NT2/D1 (cell line): ENCODE measurements at regions not wholly inside any gene's neighbourhood (a gene's known extent, or its start where the extent isn't known, plus 50 kb on each side); places are given as distances from the start of the nearest gene placed in this dataset.

Experiments
- DNase-seq: peaks from one replicate; pipeline ENCODE4 v3.0.0-alpha.2; 2011; ENCODE audit warnings: low read depth, low spot score
- H3K27me3 ChIP-seq: 2 replicates; pipeline ENCODE4 v1.6.0; 2011; ENCODE audit warnings: mild to moderate bottlenecking; ENCODE audit not compliant: insufficient read length, insufficient read depth
- H3K36me3 ChIP-seq: 2 replicates; pipeline ENCODE4 v1.6.1; 2011; ENCODE audit warnings: mild to moderate bottlenecking, low read length, mixed read lengths; ENCODE audit not compliant: insufficient read depth, insufficient read length
- H3K4me1 ChIP-seq: 2 replicates; pipeline ENCODE4 v1.5.1; 2011; ENCODE audit not compliant: insufficient read depth, insufficient read length
- H3K4me3 ChIP-seq: 2 replicates; pipeline ENCODE4 v1.5.1; 2011; ENCODE audit warnings: low read depth; ENCODE audit not compliant: insufficient read length
- H3K9ac ChIP-seq: 2 replicates; pipeline ENCODE4 v1.6.0; 2011; ENCODE audit warnings: low read depth; ENCODE audit not compliant: insufficient read length
- H3K9me3 ChIP-seq: 2 replicates; pipeline ENCODE4 v1.5.1; 2011; ENCODE audit warnings: mild to moderate bottlenecking, low read length; ENCODE audit not compliant: insufficient read depth
- SUZ12 ChIP-seq: IDR thresholded peaks from 2 replicates; pipeline ENCODE4 v1.6.1; 2011; ENCODE audit not compliant: insufficient read length, insufficient read depth; ENCODE audit errors: extremely low read depth
- YY1 ChIP-seq: IDR thresholded peaks from 2 replicates; pipeline ENCODE4 v1.6.1; 2011; ENCODE audit not compliant: insufficient read length, insufficient read depth
- ZNF274 ChIP-seq: IDR thresholded peaks from 2 replicates; pipeline ENCODE4 v1.6.1; 2011; ENCODE audit warnings: mild to moderate bottlenecking, low read depth, low read length

GRCh38 chr2:45153121-45153520 lies 143.9 kb upstream of the SIX2 start:
- H3K4me3 ChIP-seq, result no peak overlapping the region
- H3K4me1 ChIP-seq, result peaks cover 3% of the 10 kb centered on the region
- H3K36me3 ChIP-seq, result no peaks in the 10 kb centered on the region
- H3K9ac ChIP-seq, result no peak overlapping the region
- DNase-seq, result no peak
- TF ChIP-seq YY1 (no peak), SUZ12 (no peak), ZNF274 (no peak)
- no peaks in the 10 kb centered on the region for H3K27me3 ChIP-seq
- peaks cover 12% of the 10 kb centered on the region; the same call in 1 of the 2 replicates for H3K9me3 ChIP-seq

GRCh38 chr2:45152691-45153090 lies 143.4 kb upstream of the SIX2 start:
- Histone ChIP-seq H3K36me3 (no peaks in the 10 kb centered on the region), H3K9me3 (peaks cover 12% of the 10 kb centered on the region; the same call in 1 of the 2 replicates), H3K27me3 (no peaks in the 10 kb centered on the region), H3K4me3 (no peak overlapping the region), H3K4me1 (peaks cover 3% of the 10 kb centered on the region), H3K9ac (no peak overlapping the region)
- DNase-seq, result no peak
- no peak for TF ChIP-seq ZNF274
- TF ChIP-seq SUZ12, result no peak
- no peak for TF ChIP-seq YY1

GRCh38 chr2:45145073-45145899 lies 136.0 kb upstream of the SIX2 start:
- TF ChIP-seq ZNF274, result no peak
- TF ChIP-seq SUZ12, result no peak
- TF ChIP-seq YY1, result no peak
- H3K9me3 ChIP-seq, result peaks cover 2% of the 10 kb centered on the region; the same call in 1 of the 2 replicates
- H3K9ac ChIP-seq, result no peak overlapping the region
- no peaks in the 10 kb centered on the region for H3K36me3 ChIP-seq
- no peak overlapping the region for H3K4me3 ChIP-seq
- DNase-seq, result no peak
- H3K27me3 ChIP-seq, result no peaks in the 10 kb centered on the region
- peaks cover 4% of the 10 kb centered on the region for H3K4me1 ChIP-seq

GRCh38 chr2:45141883-45142866 lies 132.9 kb upstream of the SIX2 start:
- no peaks in the 10 kb centered on the region for H3K27me3 ChIP-seq
- no peak overlapping the region for H3K4me3 ChIP-seq
- H3K4me1 ChIP-seq, result peaks cover 7% of the 10 kb centered on the region
- H3K9me3 ChIP-seq, result no peaks in the 10 kb centered on the region
- TF ChIP-seq SUZ12 (no peak), YY1 (no peak), ZNF274 (no peak)
- H3K9ac ChIP-seq, result no peak overlapping the region
- no peak for DNase-seq
- no peaks in the 10 kb centered on the region for H3K36me3 ChIP-seq

GRCh38 chr2:45140675-45141074 lies 131.4 kb upstream of the SIX2 start:
- Histone ChIP-seq H3K4me3 (no peak overlapping the region), H3K9ac (no peak overlapping the region), H3K9me3 (no peaks in the 10 kb centered on the region), H3K36me3 (no peaks in the 10 kb centered on the region), H3K27me3 (no peaks in the 10 kb centered on the region), H3K4me1 (peaks cover 7% of the 10 kb centered on the region)
- TF ChIP-seq YY1 (no peak), SUZ12 (no peak), ZNF274 (no peak)
- no peak for DNase-seq

GRCh38 chr2:45138904-45139303 lies 129.7 kb upstream of the SIX2 start:
- peaks cover 3% of the 10 kb centered on the region for H3K4me1 ChIP-seq
- TF ChIP-seq ZNF274 (no peak), YY1 (no peak), SUZ12 (no peak)

GRCh38 chr2:45137966-45138695 lies 128.9 kb upstream of the SIX2 start:
- H3K4me1 ChIP-seq, result peaks cover 3% of the 10 kb centered on the region
- no peak overlapping the region for H3K9ac ChIP-seq
- no peak overlapping the region for H3K4me3 ChIP-seq
- no peak for DNase-seq
- no peaks in the 10 kb centered on the region for H3K9me3 ChIP-seq
- H3K27me3 ChIP-seq, result no peaks in the 10 kb centered on the region
- H3K36me3 ChIP-seq, result no peaks in the 10 kb centered on the region
- TF ChIP-seq YY1 (no peak), ZNF274 (no peak), SUZ12 (no peak)

More at GRCh38 chr2:45138904-45139303, 129.7 kb upstream of the SIX2 start:
- H3K9me3 ChIP-seq, result no peaks in the 10 kb centered on the region
- H3K36me3 ChIP-seq, result no peaks in the 10 kb centered on the region
- no peak for DNase-seq
- no peak overlapping the region for H3K4me3 ChIP-seq
- H3K9ac ChIP-seq, result no peak overlapping the region
- no peaks in the 10 kb centered on the region for H3K27me3 ChIP-seq
